Uterus (tissue), 2 donors: ENCODE measurements at regions not wholly inside any gene's neighbourhood (a gene's known extent, or its start where the extent isn't known, plus 50 kb on each side); places are given as distances from the start of the nearest gene placed in this dataset.

Experiments used
- CTCF ChIP-seq, 4 experiments: fragments of 200-600 bp in 2 of 4; fragments of 450-650 bp in 2 of 4; sonication (generic) in 2 of 4; IDR thresholded peaks; one replicate each; pipeline ENCODE4 v1.5.1; 2016 to 2019; ENCODE audit warnings: antibody characterized with exemption in 4 of 4, mild to moderate bottlenecking in 2 of 4, moderate library complexity in 1 of 4
- POLR2A ChIP-seq, 2 donors: fragments of 450-650 bp; IDR thresholded peaks; one replicate each; pipeline ENCODE4 v1.6.1; 2016; ENCODE audit warnings: antibody characterized with exemption in 2 of 2, mild to moderate bottlenecking in 1 of 2, moderate library complexity in 1 of 2

- no peak for TF ChIP-seq CTCF (IDR thresholded peaks at IDR 0.05)
- TF ChIP-seq POLR2A (IDR thresholded peaks at IDR 0.05), result no peak
Observed at GRCh38 chr7:123265853-123266252, 66.1 kb upstream of the SLC13A1 start.
